ENCODE measurements at regions not wholly inside any gene's neighbourhood (a gene's known extent, or its start where the extent isn't known, plus 50 kb on each side); places are given as distances from the start of the nearest gene placed in this dataset.

DNA sequence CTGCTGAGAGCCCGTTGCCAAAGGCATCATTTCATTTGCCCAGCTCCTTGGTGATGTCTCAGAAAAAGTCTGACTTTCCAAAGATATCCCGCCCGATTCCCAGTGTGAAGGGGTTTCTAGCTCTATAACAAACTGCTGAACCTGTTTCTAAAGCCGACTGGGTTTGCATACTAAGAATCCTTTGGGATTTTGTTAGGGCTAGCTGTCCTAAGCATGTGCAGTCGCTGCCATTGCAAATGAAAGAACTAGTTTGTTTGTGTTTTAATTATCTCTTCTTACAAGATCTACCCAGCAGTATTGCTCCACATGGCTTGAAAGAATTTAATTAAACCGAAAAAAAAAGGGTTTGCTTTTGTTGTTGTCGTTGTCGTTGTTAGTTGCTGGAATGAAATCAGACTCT, 476.6 kb downstream of the GATA3 start:
- no peak for DNase-seq
- WGBS, 2 donors, result 80 to 92% methylated on average over 8 of the region's 8 CpGs
- H3K27me3 ChIP-seq, result peaks cover 0 to 39% (median 0%) of the 10 kb centered on the region in 4 donors
- TF ChIP-seq POLR2A (IDR thresholded peaks at IDR 0.05), result no peak
- TF ChIP-seq, protein P1, sequence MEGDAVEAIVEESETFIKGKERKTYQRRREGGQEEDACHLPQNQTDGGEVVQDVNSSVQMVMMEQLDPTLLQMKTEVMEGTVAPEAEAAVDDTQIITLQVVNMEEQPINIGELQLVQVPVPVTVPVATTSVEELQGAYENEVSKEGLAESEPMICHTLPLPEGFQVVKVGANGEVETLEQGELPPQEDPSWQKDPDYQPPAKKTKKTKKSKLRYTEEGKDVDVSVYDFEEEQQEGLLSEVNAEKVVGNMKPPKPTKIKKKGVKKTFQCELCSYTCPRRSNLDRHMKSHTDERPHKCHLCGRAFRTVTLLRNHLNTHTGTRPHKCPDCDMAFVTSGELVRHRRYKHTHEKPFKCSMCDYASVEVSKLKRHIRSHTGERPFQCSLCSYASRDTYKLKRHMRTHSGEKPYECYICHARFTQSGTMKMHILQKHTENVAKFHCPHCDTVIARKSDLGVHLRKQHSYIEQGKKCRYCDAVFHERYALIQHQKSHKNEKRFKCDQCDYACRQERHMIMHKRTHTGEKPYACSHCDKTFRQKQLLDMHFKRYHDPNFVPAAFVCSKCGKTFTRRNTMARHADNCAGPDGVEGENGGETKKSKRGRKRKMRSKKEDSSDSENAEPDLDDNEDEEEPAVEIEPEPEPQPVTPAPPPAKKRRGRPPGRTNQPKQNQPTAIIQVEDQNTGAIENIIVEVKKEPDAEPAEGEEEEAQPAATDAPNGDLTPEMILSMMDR (IDR thresholded peaks at IDR 0.05), result no peak
- H3K9me3 ChIP-seq, result no peaks in the 10 kb centered on the region
- intact Hi-C loops (cut with DNase I), result no loop called here
- no peaks in the 10 kb centered on the region for H3K4me1 ChIP-seq
- H3K27ac ChIP-seq, result no peak overlapping the region
- no peak overlapping the region for H3K4me3 ChIP-seq
- no peaks in the 10 kb centered on the region for H3K36me3 ChIP-seq

DNA sequence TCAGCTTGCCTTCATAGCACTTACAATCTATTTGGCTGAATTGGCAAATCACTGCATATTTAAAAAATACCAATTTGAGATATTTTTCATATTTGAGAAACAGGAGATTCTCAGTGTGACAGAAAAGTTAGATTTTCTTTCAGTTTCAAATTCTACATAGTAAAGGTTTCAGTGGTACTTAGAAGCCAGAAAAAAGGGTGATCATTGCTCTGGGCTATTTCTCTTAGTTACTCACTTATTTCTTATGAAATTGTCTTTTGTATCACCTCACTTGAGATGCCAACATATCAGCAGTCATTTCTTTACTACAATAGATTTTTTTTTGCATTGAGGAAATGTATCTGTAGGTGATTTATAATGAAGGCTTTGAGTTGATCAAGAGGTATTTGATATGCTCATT, 478.2 kb downstream of the GATA3 start:
- Histone ChIP-seq H3K27me3 (peaks cover 0 to 43% (median 0%) of the 10 kb centered on the region in 4 donors), H3K9me3 (no peaks in the 10 kb centered on the region), H3K4me3 (no peak overlapping the region), H3K4me1 (no peaks in the 10 kb centered on the region), H3K27ac (no peak overlapping the region), H3K36me3 (no peaks in the 10 kb centered on the region)
- intact Hi-C loops (cut with DNase I), result no loop called here
- DNase-seq, result no peak
- no peak for TF ChIP-seq POLR2A (IDR thresholded peaks at IDR 0.05)
- TF ChIP-seq, protein P1 (IDR thresholded peaks at IDR 0.05), result no peak

DNA sequence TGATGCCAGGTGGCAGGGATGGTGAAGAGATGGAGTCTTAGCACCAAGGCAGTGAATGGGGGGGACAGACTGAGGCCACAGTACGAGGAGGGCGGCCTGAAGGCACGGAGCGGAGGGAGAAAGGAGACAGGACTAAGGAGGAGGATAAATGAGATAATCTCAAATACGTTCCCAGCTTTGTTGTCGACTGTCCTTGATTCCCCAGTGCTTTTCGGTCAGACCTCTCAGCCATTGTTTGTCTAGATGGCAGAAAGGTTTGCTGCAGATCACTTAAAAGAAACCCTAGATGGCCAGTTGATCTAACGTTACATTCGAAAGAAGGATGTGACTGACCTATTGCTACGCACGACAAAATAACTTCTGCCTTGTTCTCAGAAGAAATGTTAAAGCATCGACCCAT, 479.0 kb downstream of the GATA3 start:
- Histone ChIP-seq H3K4me1 (no peaks in the 10 kb centered on the region), H3K9me3 (no peaks in the 10 kb centered on the region), H3K4me3 (no peak overlapping the region), H3K27ac (no peak overlapping the region), H3K36me3 (no peaks in the 10 kb centered on the region), H3K27me3 (peaks cover 0 to 50% (median 0%) of the 10 kb centered on the region in 4 donors)
- intact Hi-C loops (cut with DNase I), result no loop called here
- TF ChIP-seq, protein P1 (IDR thresholded peaks at IDR 0.05), result no peak
- no peak for TF ChIP-seq POLR2A (IDR thresholded peaks at IDR 0.05)
- DNase-seq, result no peak
- 72 to 77% methylated on average over 12 of the region's 12 CpGs for WGBS, 2 donors

DNA sequence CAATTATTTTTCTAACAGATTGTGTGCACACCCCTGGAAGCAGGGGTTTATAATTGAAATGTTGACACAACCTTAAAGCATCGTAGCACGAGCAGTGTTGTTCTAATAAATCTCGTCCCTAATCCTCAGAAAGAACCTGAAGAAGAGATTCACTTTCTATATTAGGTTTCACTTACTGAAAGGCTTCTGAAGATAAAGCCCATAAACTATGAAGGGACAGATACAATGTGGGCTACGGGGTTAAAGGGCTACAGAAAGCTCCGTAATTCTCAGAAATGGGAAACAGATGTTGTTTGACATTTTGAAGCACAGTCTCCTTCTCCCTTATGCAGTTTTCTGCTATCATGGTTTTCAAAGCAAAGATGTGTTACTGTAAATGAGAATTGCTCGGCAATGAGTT, 479.6 kb downstream of the GATA3 start:
- DNase-seq, result no peak
- no peaks in the 10 kb centered on the region for H3K9me3 ChIP-seq
- intact Hi-C loops (cut with DNase I), result no loop called here
- no peaks in the 10 kb centered on the region for H3K4me1 ChIP-seq
- H3K27ac ChIP-seq, result no peak overlapping the region
- WGBS, 2 donors, result 56 to 67% methylated on average over 6 of the region's 6 CpGs
- H3K27me3 ChIP-seq, result peaks cover 0 to 52% (median 0%) of the 10 kb centered on the region in 4 donors
- H3K36me3 ChIP-seq, result no peaks in the 10 kb centered on the region
- H3K4me3 ChIP-seq, result no peak overlapping the region
- TF ChIP-seq, protein P1 (IDR thresholded peaks at IDR 0.05), result no peak
- no peak for TF ChIP-seq POLR2A (IDR thresholded peaks at IDR 0.05)

DNA sequence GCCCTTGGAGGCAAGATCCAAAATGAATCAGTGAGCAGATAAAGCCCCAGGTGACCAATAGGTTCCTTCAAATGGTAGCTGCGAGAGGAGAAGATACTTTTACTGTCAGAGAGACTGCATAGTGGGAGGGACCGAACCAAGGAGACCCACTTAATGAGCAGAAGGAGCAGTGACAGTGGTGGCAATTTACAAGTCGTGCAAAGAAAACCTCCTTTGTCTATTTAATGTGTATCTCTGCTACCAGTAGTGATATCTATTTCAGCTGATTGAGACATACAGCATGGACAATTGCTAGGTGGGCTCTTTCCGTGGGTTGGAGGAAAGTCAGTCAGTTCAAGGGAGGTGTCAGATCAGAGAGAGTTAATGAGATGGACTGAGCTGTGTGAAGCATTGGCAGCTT, 480.4 kb downstream of the GATA3 start:
- H3K4me1 ChIP-seq, result no peaks in the 10 kb centered on the region
- intact Hi-C loops (cut with DNase I), result no loop called here
- H3K36me3 ChIP-seq, result no peaks in the 10 kb centered on the region
- no peaks in the 10 kb centered on the region for H3K9me3 ChIP-seq
- peaks cover 0 to 54% (median 0%) of the 10 kb centered on the region in 4 donors for H3K27me3 ChIP-seq
- no peak overlapping the region for H3K4me3 ChIP-seq
- no peak overlapping the region for H3K27ac ChIP-seq
- TF ChIP-seq, protein P1 (IDR thresholded peaks at IDR 0.05), result no peak
- TF ChIP-seq POLR2A (IDR thresholded peaks at IDR 0.05), result no peak
- 80 to 85% methylated on average over 4 of the region's 4 CpGs for WGBS, 2 donors
- DNase-seq, result no peak

Data from esophagus squamous epithelium (tissue), 5 donors.